GM12874 (cell line): ENCODE measurements at regions not wholly inside any gene's neighbourhood (a gene's known extent, or its start where the extent isn't known, plus 50 kb on each side); places are given as distances from the start of the nearest gene placed in this dataset.

Experiments used
- CTCF ChIP-seq: IDR thresholded peaks from 2 replicates; pipeline ENCODE4 v1.5.1; 2011; ENCODE audit warnings: low read depth, mild to moderate bottlenecking, control low read depth, low read length, moderate library complexity; ENCODE audit not compliant: insufficient read depth

GRCh38 chr5:63727583-63727982, 234.7 kb downstream of the HTR1A start:
- no peak for TF ChIP-seq CTCF

- TF ChIP-seq CTCF = no peak
Measured at GRCh38 chr5:63726496-63726895, 235.7 kb downstream of the HTR1A start.

GRCh38 chr5:63719147-63719546, 243.1 kb downstream of the HTR1A start:
- no peak for TF ChIP-seq CTCF

- TF ChIP-seq CTCF = no peak
Measured at GRCh38 chr5:63700241-63700640, 262.0 kb downstream of the HTR1A start.

GRCh38 chr5:63697811-63698210, 264.4 kb downstream of the HTR1A start:
- no peak for TF ChIP-seq CTCF

GRCh38 chr5:63690546-63690945, 271.7 kb downstream of the HTR1A start:
- no peak for TF ChIP-seq CTCF

- TF ChIP-seq CTCF = no peak
Measured at GRCh38 chr5:63687854-63688516, 274.3 kb downstream of the HTR1A start.
